ENCODE measurements at regions not wholly inside any gene's neighbourhood (a gene's known extent, or its start where the extent isn't known, plus 50 kb on each side); places are given as distances from the start of the nearest gene placed in this dataset.

DNA sequence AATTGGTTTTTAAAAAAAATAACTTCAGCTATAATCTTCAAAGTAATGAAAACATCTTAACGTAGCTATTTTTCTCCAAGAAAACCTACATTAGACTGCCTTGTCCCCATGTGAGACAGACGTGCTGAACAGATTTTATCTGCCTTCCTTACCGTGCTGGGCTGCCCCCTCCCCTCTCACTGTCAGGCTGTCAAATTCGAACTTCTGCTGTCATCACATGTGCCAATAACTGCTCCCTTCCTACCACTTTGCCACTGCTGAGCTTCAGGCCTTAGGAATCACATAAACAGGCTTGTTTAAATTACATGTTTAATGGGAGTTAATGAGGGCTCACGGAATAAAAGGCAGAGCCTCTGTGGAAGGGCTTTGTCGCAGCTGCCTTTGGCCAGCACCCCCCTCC lies 77.0 kb upstream of the NHSL1 start:
- no peak overlapping the region for H3K4me3 ChIP-seq
- H3K9me3 ChIP-seq: no peaks in the 10 kb centered on the region
- no peak overlapping the region for H3K27ac ChIP-seq
- TF ChIP-seq POLR2A (IDR thresholded peaks at IDR 0.05) (no peak), CTCF (IDR thresholded peaks at IDR 0.05) (no peak)
- H3K4me1 ChIP-seq: peaks cover 0 to 10% (median 0%) of the 10 kb centered on the region in 4 donors
- H3K36me3 ChIP-seq: no peaks in the 10 kb centered on the region
- no peaks in the 10 kb centered on the region for H3K27me3 ChIP-seq
- no peak for DNase-seq

DNA sequence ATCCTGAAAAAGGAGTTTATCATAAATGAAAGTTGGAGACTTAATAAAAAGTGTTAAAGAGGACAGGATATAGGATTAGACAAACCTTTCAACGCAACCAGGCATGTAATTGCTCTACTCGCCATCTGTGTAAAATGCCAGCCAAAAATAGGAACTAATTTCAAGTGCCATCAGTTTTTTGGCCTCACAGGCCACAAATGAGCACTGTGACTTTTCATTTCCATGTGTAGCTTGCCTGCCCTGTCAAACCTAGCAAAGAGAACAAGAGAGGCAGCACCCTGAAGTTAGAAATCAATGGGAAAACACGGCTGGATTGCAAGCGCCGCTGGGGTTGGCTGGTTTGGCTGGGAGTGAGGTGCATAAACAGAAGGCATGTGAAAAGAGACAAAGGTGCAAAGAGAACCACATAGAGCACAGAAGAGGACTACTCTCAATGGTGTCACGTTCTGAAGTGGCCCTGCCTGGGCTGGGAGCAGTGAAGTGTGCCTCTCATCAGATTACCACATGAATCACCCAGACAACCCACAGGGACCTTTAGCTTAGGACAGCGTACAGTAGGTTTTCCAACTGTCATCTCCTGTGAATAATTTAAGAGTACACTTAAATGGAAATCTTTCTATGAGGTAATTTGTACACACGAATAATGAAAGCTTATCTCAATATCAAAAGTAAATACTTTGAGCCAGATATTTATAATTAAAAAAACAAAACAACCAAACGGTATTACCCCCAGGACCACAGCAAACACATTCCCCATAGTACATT lies 78.0 kb upstream of the NHSL1 start:
- H3K27me3 ChIP-seq: no peaks in the 10 kb centered on the region
- H3K4me3 ChIP-seq: no peak overlapping the region
- no peak for TF ChIP-seq POLR2A (IDR thresholded peaks at IDR 0.05)
- peaks cover 0 to 1% (median 0%) of the 10 kb centered on the region in 4 donors for H3K4me1 ChIP-seq
- no peak overlapping the region for H3K27ac ChIP-seq
- H3K9me3 ChIP-seq: no peaks in the 10 kb centered on the region
- DNase-seq: no peak
- no peaks in the 10 kb centered on the region for H3K36me3 ChIP-seq

DNA sequence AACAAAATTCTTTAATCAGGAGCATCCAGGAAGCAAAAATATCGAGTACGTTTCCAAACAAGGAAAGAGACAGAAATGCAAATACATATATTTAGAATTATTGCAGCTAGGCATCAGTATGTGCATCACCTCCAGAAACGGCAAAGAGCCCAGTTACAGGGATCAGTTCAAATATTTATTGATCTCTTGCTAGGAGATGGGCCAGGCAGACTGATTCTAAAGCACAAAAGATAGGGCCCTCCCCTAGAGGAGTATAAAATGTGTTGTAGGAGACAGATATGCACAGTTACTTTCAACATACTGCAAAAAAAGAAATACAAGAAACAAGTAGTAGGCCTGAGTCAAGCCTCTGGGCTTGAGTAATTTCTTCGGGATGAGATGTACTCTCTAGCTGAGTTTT lies 80.7 kb upstream of the NHSL1 start:
- no peaks in the 10 kb centered on the region for H3K27me3 ChIP-seq
- DNase-seq: no peak
- no peak overlapping the region for H3K27ac ChIP-seq
- no peaks in the 10 kb centered on the region for H3K36me3 ChIP-seq
- no peak overlapping the region for H3K4me3 ChIP-seq
- no peak for TF ChIP-seq POLR2A (IDR thresholded peaks at IDR 0.05)
- H3K9me3 ChIP-seq: no peaks in the 10 kb centered on the region
- no peaks in the 10 kb centered on the region for H3K4me1 ChIP-seq

- H3K27me3 ChIP-seq: no peaks in the 10 kb centered on the region
- TF ChIP-seq CTCF (IDR thresholded peaks at IDR 0.05) (no peak), POLR2A (IDR thresholded peaks at IDR 0.05) (no peak)
- DNase-seq: no peak
- H3K36me3 ChIP-seq: no peaks in the 10 kb centered on the region
- H3K9me3 ChIP-seq: no peaks in the 10 kb centered on the region
- H3K4me3 ChIP-seq: no peak overlapping the region
- H3K27ac ChIP-seq: no peak overlapping the region
- no peaks in the 10 kb centered on the region for H3K4me1 ChIP-seq
These were observed 81.5 kb upstream of the NHSL1 start for GRCh38 chr6:138580801-138581200.

DNA sequence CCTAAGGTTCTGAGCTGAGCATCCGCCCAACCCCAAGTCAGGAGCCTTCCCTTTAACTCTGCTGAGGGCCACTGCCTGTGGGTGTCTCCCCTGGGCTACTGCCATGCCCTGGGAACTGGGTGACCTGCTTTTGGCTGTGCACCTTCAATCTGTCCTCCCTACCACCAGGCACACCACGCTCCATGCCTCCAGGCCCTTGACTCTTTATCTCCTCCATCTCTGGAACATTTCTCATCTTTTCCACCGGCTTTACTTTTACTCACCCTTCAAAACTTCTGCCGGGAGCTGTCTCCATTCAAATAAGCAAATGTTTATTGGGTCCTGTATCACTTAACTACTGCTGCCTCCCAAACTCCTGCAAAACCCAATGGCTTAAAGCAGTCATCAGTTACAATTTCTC lies 83.3 kb upstream of the NHSL1 start:
- no peak for DNase-seq
- H3K27me3 ChIP-seq: no peaks in the 10 kb centered on the region
- H3K27ac ChIP-seq: no peak overlapping the region
- TF ChIP-seq POLR2A (IDR thresholded peaks at IDR 0.05): no peak
- TF ChIP-seq CTCF (IDR thresholded peaks at IDR 0.05): no peak
- no peaks in the 10 kb centered on the region for H3K36me3 ChIP-seq
- no peaks in the 10 kb centered on the region for H3K4me1 ChIP-seq
- H3K9me3 ChIP-seq: no peaks in the 10 kb centered on the region
- H3K4me3 ChIP-seq: no peak overlapping the region

DNA sequence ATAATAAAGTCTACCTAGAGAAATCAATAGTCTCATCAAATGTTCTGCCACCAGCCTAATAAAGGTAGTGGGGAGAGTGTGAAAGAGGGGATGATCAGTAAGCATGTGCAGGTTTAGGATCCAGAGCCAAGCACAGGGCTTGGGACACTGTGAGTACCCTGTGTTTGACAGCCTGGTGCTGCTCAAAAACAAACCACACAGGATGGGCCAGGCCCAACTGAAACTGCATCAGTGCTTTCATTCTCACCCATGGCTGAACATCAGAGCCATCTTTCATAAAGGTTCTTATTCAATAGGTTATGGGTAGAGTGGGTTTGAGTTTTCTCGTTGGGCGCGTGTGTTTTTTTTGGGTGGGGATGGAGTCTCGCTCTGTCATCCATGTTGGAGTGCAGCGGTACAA lies 87.3 kb upstream of the NHSL1 start:
- no peaks in the 10 kb centered on the region for H3K36me3 ChIP-seq
- no peaks in the 10 kb centered on the region for H3K9me3 ChIP-seq
- no peaks in the 10 kb centered on the region for H3K27me3 ChIP-seq
- DNase-seq: no peak
- no peak overlapping the region for H3K27ac ChIP-seq
- TF ChIP-seq POLR2A (IDR thresholded peaks at IDR 0.05): no peak
- TF ChIP-seq CTCF (IDR thresholded peaks at IDR 0.05): no peak
- H3K4me1 ChIP-seq: no peaks in the 10 kb centered on the region
- no peak overlapping the region for H3K4me3 ChIP-seq
